ENCODE measurements at regions not wholly inside any gene's neighbourhood (a gene's known extent, or its start where the extent isn't known, plus 50 kb on each side); places are given as distances from the start of the nearest gene placed in this dataset.

DNA sequence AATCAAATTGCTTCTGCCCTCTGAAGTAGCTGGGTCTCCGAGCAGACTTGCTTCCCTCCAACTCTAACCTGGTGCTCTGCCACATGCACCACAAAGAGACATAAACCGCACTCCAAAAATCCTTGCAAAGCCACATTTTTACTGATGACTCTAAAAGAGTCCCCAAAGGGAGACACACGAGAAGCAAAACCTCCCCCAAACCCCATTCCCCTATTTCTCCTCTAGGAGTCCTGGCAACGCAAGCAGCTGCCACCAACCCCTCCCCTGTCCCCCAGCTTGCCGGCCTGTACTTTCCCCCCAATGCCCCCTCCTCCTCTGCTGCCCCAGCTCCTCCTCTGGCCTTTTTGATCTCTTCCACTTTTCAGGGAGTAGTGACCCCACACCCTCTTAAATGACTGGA is 180.1 kb upstream of the ARID1B start:
- no peak overlapping the region for H2AFZ ChIP-seq (ENCODE audit: control insufficient read depth, low read length)
- FAIRE-seq (no peak), DNase-seq (ENCODE audit: low read depth, low spot score) (no peak)
- no peaks in the 10 kb centered on the region for H3K9me3 ChIP-seq (ENCODE audit: control insufficient read depth, low read depth, low read length)
- H3K4me3 ChIP-seq (ENCODE audit: control insufficient read depth in 2 of 3, extremely low read depth in 1 of 3, insufficient read depth in 2 of 3, low read depth in 1 of 3, low read length in 3 of 3) = no peak overlapping the region
- no peak for TF ChIP-seq EZH2 (IDR thresholded peaks at IDR 0.05; ENCODE audit: low read length)
- TF ChIP-seq, protein P1, sequence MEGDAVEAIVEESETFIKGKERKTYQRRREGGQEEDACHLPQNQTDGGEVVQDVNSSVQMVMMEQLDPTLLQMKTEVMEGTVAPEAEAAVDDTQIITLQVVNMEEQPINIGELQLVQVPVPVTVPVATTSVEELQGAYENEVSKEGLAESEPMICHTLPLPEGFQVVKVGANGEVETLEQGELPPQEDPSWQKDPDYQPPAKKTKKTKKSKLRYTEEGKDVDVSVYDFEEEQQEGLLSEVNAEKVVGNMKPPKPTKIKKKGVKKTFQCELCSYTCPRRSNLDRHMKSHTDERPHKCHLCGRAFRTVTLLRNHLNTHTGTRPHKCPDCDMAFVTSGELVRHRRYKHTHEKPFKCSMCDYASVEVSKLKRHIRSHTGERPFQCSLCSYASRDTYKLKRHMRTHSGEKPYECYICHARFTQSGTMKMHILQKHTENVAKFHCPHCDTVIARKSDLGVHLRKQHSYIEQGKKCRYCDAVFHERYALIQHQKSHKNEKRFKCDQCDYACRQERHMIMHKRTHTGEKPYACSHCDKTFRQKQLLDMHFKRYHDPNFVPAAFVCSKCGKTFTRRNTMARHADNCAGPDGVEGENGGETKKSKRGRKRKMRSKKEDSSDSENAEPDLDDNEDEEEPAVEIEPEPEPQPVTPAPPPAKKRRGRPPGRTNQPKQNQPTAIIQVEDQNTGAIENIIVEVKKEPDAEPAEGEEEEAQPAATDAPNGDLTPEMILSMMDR (optimal IDR thresholded peaks at IDR 0.05 in 1 of 3, IDR thresholded peaks at IDR 0.05 in 1 of 3, conservative IDR thresholded peaks at IDR 0.05 in 1 of 3; ENCODE audit: extremely low read depth in 1 of 3, insufficient read depth in 2 of 3, low read length in 3 of 3) = no peak
- H3K9me1 ChIP-seq (ENCODE audit: control insufficient read depth, extremely low read depth, insufficient read depth, low read length) = no peaks in the 10 kb centered on the region
- H3K27ac ChIP-seq (ENCODE audit: control insufficient read depth, insufficient read depth, low read length) = no peak overlapping the region
- dilution Hi-C loops (cut with MboI; ENCODE audit: extremely low pct_ligation_motif_present, low sequenced_read_pairs) = no loop called here
- no peaks in the 10 kb centered on the region for H3K79me2 ChIP-seq (ENCODE audit: control insufficient read depth, insufficient read depth, low read length)
- H3K4me1 ChIP-seq (ENCODE audit: control insufficient read depth, extremely low read depth, insufficient read depth, low read length) = no peaks in the 10 kb centered on the region
- no peaks in the 10 kb centered on the region for H4K20me1 ChIP-seq (ENCODE audit: control insufficient read depth, extremely low read depth, insufficient read depth, low read length)
- H3K36me3 ChIP-seq (ENCODE audit: control insufficient read depth in 2 of 2, extremely low read depth in 1 of 2, insufficient read depth in 2 of 2, low read length in 2 of 2) = no peaks in the 10 kb centered on the region
- no peaks in the 10 kb centered on the region for H3K27me3 ChIP-seq (ENCODE audit: control insufficient read depth, extremely low read depth, insufficient read depth, low read length)
- no peak overlapping the region for H3K4me2 ChIP-seq (ENCODE audit: control insufficient read depth, extremely low read depth, insufficient read depth, low read depth, low read length)
- H3K9ac ChIP-seq (ENCODE audit: control insufficient read depth, extremely low read depth, insufficient read depth, low read length) = no peak overlapping the region

DNA sequence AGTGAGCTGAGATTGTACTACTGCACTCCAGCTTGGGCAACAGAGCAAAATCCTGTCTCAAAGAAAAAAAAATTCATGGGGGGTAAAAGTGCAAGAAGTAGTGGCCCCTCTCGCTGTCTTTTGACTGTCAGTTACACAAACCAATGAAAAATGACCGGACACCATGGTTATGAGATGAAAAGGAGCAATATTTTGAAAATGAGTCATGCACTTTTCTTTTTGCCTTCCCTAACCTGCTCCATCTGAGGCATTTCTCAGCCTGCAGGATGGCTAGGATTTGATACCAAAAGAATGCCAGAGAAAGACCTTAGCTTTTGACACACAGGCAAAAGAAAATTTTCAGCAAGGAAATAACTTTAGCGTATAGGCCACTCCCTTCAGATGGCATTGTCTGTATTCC is 181.7 kb upstream of the ARID1B start:
- FAIRE-seq (no peak), DNase-seq (ENCODE audit: low read depth, low spot score) (no peak)
- Histone ChIP-seq H2AFZ (ENCODE audit: control insufficient read depth, low read length) (no peak overlapping the region), H3K9me1 (ENCODE audit: control insufficient read depth, extremely low read depth, insufficient read depth, low read length) (no peaks in the 10 kb centered on the region), H4K20me1 (ENCODE audit: control insufficient read depth, extremely low read depth, insufficient read depth, low read length) (no peaks in the 10 kb centered on the region), H3K4me1 (ENCODE audit: control insufficient read depth, extremely low read depth, insufficient read depth, low read length) (no peaks in the 10 kb centered on the region), H3K27me3 (ENCODE audit: control insufficient read depth, extremely low read depth, insufficient read depth, low read length) (no peaks in the 10 kb centered on the region), H3K9me3 (ENCODE audit: control insufficient read depth, low read depth, low read length) (no peaks in the 10 kb centered on the region), H3K27ac (ENCODE audit: control insufficient read depth, insufficient read depth, low read length) (no peak overlapping the region), H3K36me3 (ENCODE audit: control insufficient read depth in 2 of 2, extremely low read depth in 1 of 2, insufficient read depth in 2 of 2, low read length in 2 of 2) (no peaks in the 10 kb centered on the region), H3K79me2 (ENCODE audit: control insufficient read depth, insufficient read depth, low read length) (no peaks in the 10 kb centered on the region), H3K9ac (ENCODE audit: control insufficient read depth, extremely low read depth, insufficient read depth, low read length) (no peak overlapping the region), H3K4me2 (ENCODE audit: control insufficient read depth, extremely low read depth, insufficient read depth, low read depth, low read length) (no peak overlapping the region), H3K4me3 (ENCODE audit: control insufficient read depth in 2 of 3, extremely low read depth in 1 of 3, insufficient read depth in 2 of 3, low read depth in 1 of 3, low read length in 3 of 3) (no peak overlapping the region)
- no peak for TF ChIP-seq EZH2 (IDR thresholded peaks at IDR 0.05; ENCODE audit: low read length)
- TF ChIP-seq, protein P1 (optimal IDR thresholded peaks at IDR 0.05 in 1 of 3, IDR thresholded peaks at IDR 0.05 in 1 of 3, conservative IDR thresholded peaks at IDR 0.05 in 1 of 3; ENCODE audit: extremely low read depth in 1 of 3, insufficient read depth in 2 of 3, low read length in 3 of 3) = no peak
- dilution Hi-C loops (cut with MboI; ENCODE audit: extremely low pct_ligation_motif_present, low sequenced_read_pairs) = no loop called here

Measured in keratinocyte (primary cell).